Caco-2 (cell line): ENCODE measurements at regions not wholly inside any gene's neighbourhood (a gene's known extent, or its start where the extent isn't known, plus 50 kb on each side); places are given as distances from the start of the nearest gene placed in this dataset.

Experiments used
- BruUV-seq: library from RNA; stranded (reverse); fragments of 400-500 nt; replicated peaks from 2 replicates; lab custom pipeline; 2021; lab: Mats Ljungman, UMichigan
- CTCF ChIA-PET: fragments of 300-600 bp; sonication (Branson Sonifier 250); formaldehyde crosslinking; loops from one replicate; lab custom pipeline; 2022; ENCODE audit warnings: antibody characterized with exemption; lab: Charles Lee
- POLR2A ChIA-PET: fragments of 300-600 bp; sonication (Branson Sonifier 250); formaldehyde crosslinking; loops from one replicate; lab custom pipeline; 2022; ENCODE audit warnings: antibody characterized with exemption; lab: Charles Lee
- DNase-seq, 2 experiments: peaks; one replicate each; pipeline versions ENCODE4 v3.0.0 to v3.0.0-alpha.2; 2020 to 2022
- H3K27me3 ChIP-seq: replicated peaks from 2 replicates; pipeline ENCODE4 v1.6.0; 2011; ENCODE audit warnings: low read length; ENCODE audit not compliant: control insufficient read depth, insufficient read depth
- H3K36me3 ChIP-seq: 2 replicates; pipeline ENCODE4 v1.5.1; 2011; ENCODE audit warnings: low read length; ENCODE audit not compliant: control insufficient read depth, insufficient read depth
- H3K4me1 ChIP-seq: fragments of 250-450 bp; sonication (Bioruptor Pico); 2 replicates; pipeline ENCODE4 v1.5.1; 2020; ENCODE audit warnings: mild to moderate bottlenecking
- H3K4me3 ChIP-seq: 2 replicates; pipeline ENCODE4 v1.5.1; 2011; ENCODE audit warnings: low read depth, mild to moderate bottlenecking, control low read depth, low read length
- H3K9me3 ChIP-seq: fragments of 250-450 bp; sonication (Bioruptor Pico); 2 replicates; pipeline ENCODE4 v1.5.1; 2020; ENCODE audit warnings: mild to moderate bottlenecking, moderate library complexity
- H3K27ac Mint-ChIP-seq: one replicate; pipeline ENCODE4 v1.8.0; 2022; ENCODE audit warnings: mixed read lengths; ENCODE audit not compliant: unreplicated experiment
- H3K27me3 Mint-ChIP-seq: one replicate; pipeline ENCODE4 v1.8.0; 2022; ENCODE audit warnings: mixed read lengths; ENCODE audit not compliant: insufficient read depth, unreplicated experiment
- H3K36me3 Mint-ChIP-seq: one replicate; pipeline ENCODE4 v1.8.0; 2022; ENCODE audit warnings: mild to moderate bottlenecking, mixed read lengths; ENCODE audit not compliant: insufficient read depth, unreplicated experiment
- H3K4me1 Mint-ChIP-seq: one replicate; pipeline ENCODE4 v1.8.0; 2022; ENCODE audit warnings: low read depth, mixed read lengths; ENCODE audit not compliant: unreplicated experiment
- H3K4me3 Mint-ChIP-seq: one replicate; pipeline ENCODE4 v1.8.0; 2022; ENCODE audit warnings: mild to moderate bottlenecking, moderate library complexity, mixed read lengths; ENCODE audit not compliant: unreplicated experiment
- H3K9me3 Mint-ChIP-seq: one replicate; pipeline ENCODE4 v1.8.0; 2022; ENCODE audit warnings: mixed read lengths; ENCODE audit not compliant: unreplicated experiment
- intact Hi-C: fragments of 100-400 bp; cut with micrococcal nuclease; formaldehyde crosslinking; loops from one replicate; pipeline ENCODE4 v1.10.0; 2022; ENCODE audit not compliant: unreplicated experiment
- TF ChIP-seq, protein P1 (sequence below), 2 experiments: fragments of 200-600 bp in 1 of 2; IDR thresholded peaks; 1 replicate in 1 of 2; 2 replicates in 1 of 2; pipeline versions ENCODE4 v1.5.1 to v1.8.0; 2011 to 2022; ENCODE audit warnings: antibody characterized with exemption in 1 of 2, control low read depth in 1 of 2, inconsistent platforms in 1 of 2, low read depth in 1 of 2, low read length in 1 of 2, mild to moderate bottlenecking in 1 of 2, moderate library complexity in 1 of 2; ENCODE audit not compliant: insufficient read depth in 1 of 2, severe bottlenecking in 1 of 2, unreplicated experiment in 1 of 2

DNA sequence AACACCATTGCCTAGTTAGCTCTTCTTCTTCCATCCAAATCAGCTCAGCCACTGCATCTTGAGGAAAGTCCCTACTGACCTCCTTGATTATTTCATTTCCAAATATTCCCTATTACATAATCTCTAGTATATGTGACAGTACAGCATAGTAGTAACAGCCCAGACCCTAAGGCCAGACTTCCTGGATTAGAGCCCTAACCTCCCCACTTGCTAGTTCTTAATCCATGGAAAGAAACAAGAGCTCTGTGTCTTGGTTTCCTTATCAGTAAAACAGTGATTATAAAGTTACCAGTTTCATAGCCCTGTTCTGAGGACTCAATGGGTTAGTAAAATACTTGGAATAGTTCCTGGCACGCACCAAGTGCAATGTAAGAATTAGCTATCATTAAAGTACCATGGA is 153.0 kb downstream of the RAP2A start:
- H3K27me3 Mint-ChIP-seq = no peaks in the 10 kb centered on the region
- no peaks in the 10 kb centered on the region for H3K9me3 ChIP-seq
- no peak overlapping the region for H3K4me3 ChIP-seq
- no peak overlapping the region for H3K4me3 Mint-ChIP-seq
- TF ChIP-seq, protein P1, sequence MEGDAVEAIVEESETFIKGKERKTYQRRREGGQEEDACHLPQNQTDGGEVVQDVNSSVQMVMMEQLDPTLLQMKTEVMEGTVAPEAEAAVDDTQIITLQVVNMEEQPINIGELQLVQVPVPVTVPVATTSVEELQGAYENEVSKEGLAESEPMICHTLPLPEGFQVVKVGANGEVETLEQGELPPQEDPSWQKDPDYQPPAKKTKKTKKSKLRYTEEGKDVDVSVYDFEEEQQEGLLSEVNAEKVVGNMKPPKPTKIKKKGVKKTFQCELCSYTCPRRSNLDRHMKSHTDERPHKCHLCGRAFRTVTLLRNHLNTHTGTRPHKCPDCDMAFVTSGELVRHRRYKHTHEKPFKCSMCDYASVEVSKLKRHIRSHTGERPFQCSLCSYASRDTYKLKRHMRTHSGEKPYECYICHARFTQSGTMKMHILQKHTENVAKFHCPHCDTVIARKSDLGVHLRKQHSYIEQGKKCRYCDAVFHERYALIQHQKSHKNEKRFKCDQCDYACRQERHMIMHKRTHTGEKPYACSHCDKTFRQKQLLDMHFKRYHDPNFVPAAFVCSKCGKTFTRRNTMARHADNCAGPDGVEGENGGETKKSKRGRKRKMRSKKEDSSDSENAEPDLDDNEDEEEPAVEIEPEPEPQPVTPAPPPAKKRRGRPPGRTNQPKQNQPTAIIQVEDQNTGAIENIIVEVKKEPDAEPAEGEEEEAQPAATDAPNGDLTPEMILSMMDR (IDR thresholded peaks at IDR 0.05; ENCODE audit: insufficient read depth in 1 of 2, low read depth in 1 of 2, low read length in 1 of 2, severe bottlenecking in 1 of 2, unreplicated experiment in 1 of 2) = no peak
- intact Hi-C loops = no loop called here
- no peaks in the 10 kb centered on the region for H3K27me3 ChIP-seq
- peaks cover 9% of the 10 kb centered on the region for H3K4me1 Mint-ChIP-seq
- H3K27ac Mint-ChIP-seq = no peak overlapping the region
- H3K9me3 Mint-ChIP-seq = peaks cover 10% of the 10 kb centered on the region
- no TSS peak for BruUV-seq
- H3K4me1 ChIP-seq = peaks cover 3% of the 10 kb centered on the region
- no peak for DNase-seq
- no peaks in the 10 kb centered on the region for H3K36me3 ChIP-seq
- H3K36me3 Mint-ChIP-seq = peaks cover 7% of the 10 kb centered on the region
- ChIA-PET POLR2A (no interaction called here), CTCF (no interaction called here)

DNA sequence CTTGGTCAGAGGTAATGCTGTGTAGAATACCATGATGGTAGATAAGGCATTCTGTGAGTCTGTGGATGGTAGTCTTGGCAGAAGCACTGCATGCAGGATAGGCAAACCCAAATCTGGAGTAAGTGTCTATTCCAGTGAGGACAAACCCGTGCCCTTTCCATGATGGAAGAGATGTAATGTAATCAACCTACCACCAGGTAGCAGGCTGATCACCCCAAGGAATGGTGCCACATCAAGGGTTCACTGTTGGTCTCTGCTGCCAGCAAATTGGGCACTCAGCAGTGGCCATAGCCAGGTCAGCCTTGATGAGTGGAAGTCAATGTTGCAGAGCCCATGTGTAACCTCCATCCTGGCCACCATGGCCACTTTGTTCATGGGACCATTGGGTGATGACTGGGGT is 155.0 kb downstream of the RAP2A start:
- DNase-seq = no peak
- BruUV-seq = no TSS peak
- POLR2A ChIA-PET = no interaction called here
- H3K9me3 ChIP-seq = no peaks in the 10 kb centered on the region
- H3K4me3 ChIP-seq = no peak overlapping the region
- Mint-ChIP-seq H3K36me3 (peaks cover 5% of the 10 kb centered on the region), H3K27me3 (peaks cover 2% of the 10 kb centered on the region), H3K9me3 (peaks cover 12% of the 10 kb centered on the region), H3K4me3 (no peak overlapping the region), H3K27ac (no peak overlapping the region), H3K4me1 (peaks cover 7% of the 10 kb centered on the region)
- no peaks in the 10 kb centered on the region for H3K27me3 ChIP-seq
- H3K4me1 ChIP-seq = no peaks in the 10 kb centered on the region; the same call in 1 of the 2 replicates
- TF ChIP-seq, protein P1 (IDR thresholded peaks at IDR 0.05; ENCODE audit: insufficient read depth in 1 of 2, low read depth in 1 of 2, low read length in 1 of 2, severe bottlenecking in 1 of 2, unreplicated experiment in 1 of 2) = no peak
- intact Hi-C loops = no loop called here
- CTCF ChIA-PET = no interaction called here
- no peaks in the 10 kb centered on the region for H3K36me3 ChIP-seq

DNA sequence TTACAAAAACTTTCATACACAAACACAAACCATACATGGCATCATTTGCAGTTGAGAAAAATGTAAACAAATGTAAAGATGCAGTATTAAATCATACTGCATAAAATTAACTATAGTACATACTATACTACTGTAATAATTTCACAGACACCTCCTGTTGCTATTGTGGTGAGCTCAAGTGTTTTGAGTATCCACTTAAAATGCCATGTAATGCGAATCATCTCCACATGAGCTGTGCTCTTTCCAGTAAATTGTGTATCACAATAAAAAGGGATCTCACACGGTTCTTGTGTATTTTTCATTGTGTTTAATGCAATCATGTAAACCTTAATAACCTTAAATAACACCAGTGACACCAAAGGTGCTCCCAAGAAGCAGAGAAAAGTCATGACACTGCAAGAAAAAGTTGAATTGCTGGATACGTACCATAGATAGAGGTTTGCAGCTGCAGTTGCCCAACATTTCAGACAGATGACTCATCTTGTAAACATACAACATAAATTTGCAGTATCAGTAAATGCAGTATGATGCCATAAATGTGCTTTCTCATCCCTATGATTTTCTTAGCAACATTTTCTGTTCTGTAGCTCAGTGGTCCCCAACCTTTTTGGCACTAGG is 166.6 kb downstream of the RAP2A start:
- H3K4me3 Mint-ChIP-seq = no peak overlapping the region
- DNase-seq = no peak

More for the DNA sequence above, 166.6 kb downstream of the RAP2A start:
- Mint-ChIP-seq H3K9me3 (peaks cover 11% of the 10 kb centered on the region), H3K27me3 (no peaks in the 10 kb centered on the region), H3K27ac (no peak overlapping the region), H3K4me1 (no peaks in the 10 kb centered on the region), H3K36me3 (no peaks in the 10 kb centered on the region)
- TF ChIP-seq, protein P1 (IDR thresholded peaks at IDR 0.05; ENCODE audit: insufficient read depth in 1 of 2, low read depth in 1 of 2, low read length in 1 of 2, severe bottlenecking in 1 of 2, unreplicated experiment in 1 of 2) = no peak
- Histone ChIP-seq H3K4me3 (no peak overlapping the region), H3K9me3 (no peaks in the 10 kb centered on the region), H3K36me3 (no peaks in the 10 kb centered on the region), H3K27me3 (no peaks in the 10 kb centered on the region), H3K4me1 (no peaks in the 10 kb centered on the region)
- ChIA-PET CTCF (no interaction called here), POLR2A (no interaction called here)
- no TSS peak for BruUV-seq
- intact Hi-C loops = no loop called here
